Skin of body (tissue), 1 donor: ENCODE measurements at regions not wholly inside any gene's neighbourhood (a gene's known extent, or its start where the extent isn't known, plus 50 kb on each side); places are given as distances from the start of the nearest gene placed in this dataset.

Experiments used
- DNase-seq: peaks from one replicate; lab custom pipeline; 2025; lab: John Stamatoyannopoulos, UW

- no peak for DNase-seq
Observed at GRCh38 chr3:59262076-59262498, 212.3 kb upstream of the CFAP20DC start.

- DNase-seq = no peak
Observed at GRCh38 chr3:59261009-59261408, 211.2 kb upstream of the CFAP20DC start.

GRCh38 chr3:59258550-59259260, 208.9 kb upstream of the CFAP20DC start:
- DNase-seq = no peak

DNA sequence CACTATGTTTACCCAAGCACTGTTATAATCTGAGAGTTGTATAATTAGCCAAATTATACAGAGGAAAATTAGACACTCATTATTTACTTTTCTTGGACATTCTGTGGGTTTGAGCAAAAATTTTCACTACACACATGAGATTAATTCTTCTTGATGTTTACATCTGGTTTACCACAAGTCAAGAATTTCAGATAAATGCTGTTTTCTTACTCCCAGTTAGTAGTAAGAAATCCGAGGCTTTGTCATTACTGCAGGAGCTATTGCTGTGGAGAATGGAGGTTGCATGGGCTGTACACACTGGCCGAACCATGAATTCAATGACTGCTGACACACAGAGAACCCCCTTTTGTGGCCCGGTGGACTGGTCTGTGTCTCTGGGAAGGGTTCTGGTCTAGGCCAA, 207.7 kb upstream of the CFAP20DC start:
- DNase-seq = no peak

DNA sequence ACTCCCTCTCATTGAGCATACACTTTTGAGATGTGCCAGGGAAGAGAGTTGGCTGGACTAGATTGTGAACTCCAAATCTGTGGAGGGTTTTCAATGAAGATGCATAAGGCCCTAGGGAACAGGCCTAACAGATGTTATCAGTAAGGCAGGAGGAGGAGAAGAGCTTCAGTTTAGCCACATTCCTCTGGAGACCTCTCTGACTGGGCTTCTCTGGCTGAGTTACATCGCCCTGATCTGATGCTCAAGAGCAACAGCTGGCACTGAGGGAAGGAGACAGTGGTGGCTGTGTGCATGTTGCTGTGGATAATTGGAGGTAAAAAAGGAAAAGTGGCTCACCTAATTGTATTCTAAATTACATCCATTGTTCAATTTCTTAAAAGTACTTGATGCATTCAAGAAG, 206.4 kb upstream of the CFAP20DC start:
- no peak for DNase-seq

- DNase-seq = no peak
Observed at GRCh38 chr3:59254976-59255375, 205.2 kb upstream of the CFAP20DC start.

DNA sequence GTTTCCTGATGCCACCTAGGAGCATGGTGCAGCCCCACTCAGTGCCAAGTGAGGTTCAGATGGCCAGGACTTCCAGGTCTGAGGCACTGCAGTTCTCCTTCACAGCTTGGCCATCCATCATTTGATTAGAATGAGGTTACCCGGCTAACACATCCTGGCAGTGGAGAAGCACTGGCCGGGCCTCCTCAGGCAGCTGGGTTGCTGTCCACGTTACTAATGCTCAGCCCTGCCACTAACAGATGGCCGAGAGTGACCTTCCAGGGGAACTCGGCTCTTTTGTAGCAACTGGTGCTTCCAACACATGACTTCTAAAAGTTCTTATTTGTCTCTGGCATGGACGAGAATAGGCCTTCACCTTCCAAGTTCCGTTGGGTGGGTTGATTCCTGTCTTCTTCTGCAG, 204.6 kb upstream of the CFAP20DC start:
- no peak for DNase-seq

- no peak for DNase-seq
Observed at GRCh38 chr3:59253523-59253922, 203.7 kb upstream of the CFAP20DC start.

DNA sequence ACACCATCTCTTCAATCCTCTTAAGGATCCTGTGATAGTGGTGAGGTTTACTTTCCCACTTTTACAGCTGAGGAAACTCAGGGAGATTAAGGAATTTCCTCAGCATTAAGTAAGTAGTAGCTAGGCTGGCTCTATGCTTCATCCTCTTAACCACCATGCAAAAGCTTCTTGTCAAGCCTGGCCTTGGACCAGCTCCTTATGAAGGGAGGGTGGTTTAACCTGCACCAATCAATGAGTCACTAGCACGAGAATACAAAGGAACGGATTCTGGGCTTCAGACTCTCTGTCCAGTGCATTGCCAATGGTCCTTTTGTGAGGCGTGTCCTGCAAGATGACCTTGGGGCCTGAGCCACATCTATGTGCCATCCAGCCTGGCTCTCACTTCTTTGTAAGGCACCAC, 202.0 kb upstream of the CFAP20DC start:
- no peak for DNase-seq

DNA sequence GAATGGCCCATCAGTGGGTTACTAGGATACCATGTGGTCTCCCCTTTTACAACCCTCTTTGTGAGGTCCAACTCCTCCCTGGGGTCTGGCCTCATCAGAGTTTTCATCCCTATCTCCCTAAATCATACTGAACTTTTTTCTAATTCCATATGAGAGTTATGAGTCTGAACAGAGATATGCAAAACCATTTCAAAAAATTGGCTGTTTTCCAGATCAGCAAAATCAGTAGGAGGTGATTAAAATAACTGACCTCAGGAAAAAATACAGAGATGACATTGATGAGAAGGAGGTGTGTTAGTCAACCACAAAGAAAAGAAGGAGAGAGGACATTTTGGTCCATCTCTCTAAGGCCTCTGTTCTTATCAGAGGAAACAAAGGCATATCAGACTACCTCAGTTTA, 200.8 kb upstream of the CFAP20DC start:
- no peak for DNase-seq

DNA sequence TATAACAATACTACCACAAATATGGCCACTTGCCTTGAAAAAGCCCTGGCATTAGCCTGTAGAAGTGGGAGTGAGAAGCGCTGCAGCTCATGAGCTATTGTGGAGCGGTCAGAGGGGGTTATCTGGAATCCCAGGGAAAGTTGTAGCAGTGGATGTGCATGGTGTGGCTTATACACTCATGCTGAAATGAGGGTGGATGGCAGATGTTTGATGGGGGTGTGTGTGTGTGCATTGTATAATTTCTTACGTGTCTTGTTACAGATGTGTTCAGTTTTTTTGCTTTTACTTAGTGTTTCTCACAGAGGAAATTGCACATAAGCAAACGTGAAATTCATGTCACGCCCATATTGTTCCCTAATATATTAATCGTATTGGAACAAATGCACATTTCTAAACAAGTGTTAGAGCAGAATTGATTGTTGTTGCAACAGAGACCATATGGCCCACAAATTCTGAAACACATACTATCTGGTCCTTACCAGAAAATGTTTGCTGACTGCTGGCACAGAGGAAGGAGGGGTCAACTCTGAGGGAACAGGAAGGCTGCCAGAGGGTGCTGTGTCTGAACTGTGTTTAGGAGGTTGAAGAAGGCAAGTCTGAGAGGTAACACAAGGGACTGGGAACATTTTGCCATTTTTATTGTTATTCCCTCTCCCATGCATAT, 200.0 kb upstream of the CFAP20DC start:
- DNase-seq = no peak

GRCh38 chr3:59249004-59249403, 199.2 kb upstream of the CFAP20DC start:
- no peak for DNase-seq

DNA sequence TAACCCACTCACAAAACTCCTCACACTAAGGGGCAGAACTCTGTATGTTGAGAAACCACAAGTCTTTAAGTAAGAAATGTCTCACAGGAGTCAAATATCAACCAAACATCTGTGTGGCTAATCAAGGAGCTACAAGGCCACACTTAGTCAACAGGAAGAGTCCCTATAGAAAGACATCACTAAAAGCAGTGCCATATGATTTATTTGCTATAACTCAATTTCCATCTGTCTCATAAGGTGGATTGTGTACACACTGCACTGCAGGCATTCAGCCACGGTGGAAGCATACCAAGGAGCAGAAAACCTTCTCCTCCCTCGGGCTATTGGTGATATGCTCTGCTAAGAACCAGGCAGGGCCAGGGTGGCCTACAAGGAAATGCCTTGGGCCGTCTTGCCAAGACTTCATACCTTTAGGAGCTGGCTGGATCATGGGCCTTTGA, 197.6 kb upstream of the CFAP20DC start:
- no peak for DNase-seq

GRCh38 chr3:59246719-59247401, 197.0 kb upstream of the CFAP20DC start:
- DNase-seq = no peak

GRCh38 chr3:59245859-59246501, 196.2 kb upstream of the CFAP20DC start:
- no peak for DNase-seq

DNA sequence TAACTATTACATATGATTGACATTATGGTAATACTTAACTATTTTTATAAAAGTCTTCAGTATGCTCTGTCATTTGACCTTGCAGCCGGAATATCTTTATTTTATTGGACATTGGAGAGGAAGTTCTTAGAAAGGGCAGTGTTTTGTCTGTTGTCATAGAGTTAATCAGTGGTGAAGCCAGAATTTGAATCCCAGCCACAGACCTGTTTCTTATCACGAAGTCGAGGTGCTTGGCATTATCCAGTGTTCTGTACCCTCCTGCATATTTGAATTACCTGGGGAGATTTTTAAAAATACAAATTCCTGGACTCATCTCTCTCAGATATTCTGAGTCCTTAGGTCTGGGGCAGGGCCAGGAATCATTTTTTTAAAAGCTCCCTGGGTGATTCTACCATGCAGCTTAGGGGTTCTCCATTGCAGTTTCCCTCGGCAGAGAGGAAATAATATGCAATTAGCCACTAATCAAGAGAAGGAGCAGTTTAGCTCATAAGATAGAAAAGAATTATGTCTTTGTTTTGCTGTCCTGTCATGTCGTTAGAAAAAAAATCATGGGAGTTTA, 195.6 kb upstream of the CFAP20DC start:
- DNase-seq = no peak

DNA sequence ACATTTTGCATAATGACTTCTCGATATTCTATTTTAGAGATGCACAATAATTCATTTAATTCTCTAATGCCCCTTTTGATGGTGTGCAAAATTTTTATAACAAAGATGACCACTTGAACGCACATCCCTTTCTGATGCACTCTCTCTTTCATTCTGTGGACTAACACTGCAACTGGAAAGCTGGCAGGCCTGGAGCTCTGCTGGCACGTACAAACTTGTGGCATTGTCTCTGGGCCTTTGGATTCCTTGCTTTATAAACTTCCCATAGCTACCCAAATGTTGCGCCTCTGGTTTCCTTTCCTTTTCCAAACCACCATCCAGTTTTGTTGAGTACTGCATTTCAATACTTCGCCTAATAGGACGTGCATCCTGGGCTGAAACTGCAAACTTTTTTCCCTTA, 194.5 kb upstream of the CFAP20DC start:
- no peak for DNase-seq

DNA sequence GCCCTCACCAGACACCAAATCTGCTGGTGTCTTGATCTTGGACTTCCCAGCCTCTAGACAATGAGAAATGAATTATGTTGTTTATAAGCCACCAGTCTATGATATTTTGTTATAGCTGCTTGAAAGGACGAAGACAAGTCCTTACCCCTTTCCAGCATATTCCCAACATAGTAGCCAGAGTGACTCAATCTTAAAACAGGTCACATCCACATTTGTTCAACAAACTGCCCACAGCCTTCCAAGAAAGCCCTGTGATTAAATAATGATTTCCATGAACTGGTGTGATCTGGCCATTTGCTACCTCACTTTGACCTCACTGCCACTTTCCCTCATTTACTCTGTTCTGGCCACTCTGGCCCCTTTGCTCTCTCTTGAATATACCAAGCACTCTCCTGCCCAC, 193.7 kb upstream of the CFAP20DC start:
- DNase-seq = no peak

DNA sequence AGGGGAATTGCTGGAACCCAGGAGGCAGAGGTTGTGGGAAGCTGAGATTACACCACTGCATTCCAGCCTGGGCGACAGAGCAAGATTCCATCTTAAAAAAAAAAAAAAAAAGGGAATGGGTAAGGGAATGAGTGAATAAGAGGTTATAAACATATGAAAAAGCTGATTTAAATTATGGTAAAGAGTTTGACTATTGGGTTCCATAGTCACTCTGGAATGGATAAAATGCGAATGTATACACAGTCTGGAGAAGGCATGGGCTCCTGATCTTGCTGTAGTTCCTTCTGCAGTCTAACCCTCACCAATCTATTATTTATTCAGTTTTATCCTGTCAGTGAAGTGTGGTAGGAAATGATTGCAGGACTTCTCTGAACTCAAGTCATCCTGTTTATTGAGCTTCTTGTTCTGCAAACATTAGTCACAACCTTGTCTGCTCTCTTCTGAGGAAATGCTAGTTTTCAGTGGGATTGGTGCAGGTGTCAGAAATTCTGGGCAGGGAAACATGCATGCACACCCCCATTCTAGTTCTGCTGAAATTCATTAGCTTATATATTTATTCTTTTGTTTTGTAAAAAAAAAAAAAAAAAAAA, 190.9 kb upstream of the CFAP20DC start:
- DNase-seq = no peak

DNA sequence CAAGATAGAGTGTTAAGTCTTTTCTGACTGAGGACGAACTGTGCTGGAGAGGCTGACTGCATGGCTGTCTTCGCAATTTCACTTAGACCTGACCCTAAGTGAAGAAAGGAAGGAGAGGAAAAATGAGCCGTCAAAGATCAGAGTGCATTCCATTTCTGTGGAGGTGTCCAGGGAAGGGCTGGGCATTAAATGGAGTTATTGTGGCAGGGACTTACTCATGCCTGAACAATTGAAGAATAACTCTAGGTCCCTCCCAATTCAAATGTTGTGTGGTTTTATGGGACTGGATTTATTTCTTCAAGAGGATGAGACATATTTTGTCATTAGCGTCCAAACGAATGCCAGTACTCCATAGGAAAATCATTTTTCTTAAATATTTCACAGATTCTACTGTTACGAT, 187.3 kb upstream of the CFAP20DC start:
- DNase-seq = no peak

- no peak for DNase-seq
Observed at GRCh38 chr3:59235634-59236012, 185.8 kb upstream of the CFAP20DC start.
